IPS DF 6.9 (cell line): ENCODE measurements at regions not wholly inside any gene's neighbourhood (a gene's known extent, or its start where the extent isn't known, plus 50 kb on each side); places are given as distances from the start of the nearest gene placed in this dataset.

ENCODE experiments used
- DNase-seq: peaks from one replicate; pipeline ENCODE4 v3.0.0-alpha.2; 2013; ENCODE audit warnings: low read depth, low spot score
- H3K27ac ChIP-seq: one replicate; pipeline ENCODE4 v1.5.1; 2013; ENCODE audit warnings: low read length, control low read depth
- H3K27me3 ChIP-seq: 2 replicates; pipeline ENCODE4 v1.6.1; 2013; ENCODE audit warnings: mild to moderate bottlenecking, low read length; ENCODE audit not compliant: control insufficient read depth, insufficient read depth
- H3K36me3 ChIP-seq: 2 replicates; pipeline ENCODE4 v1.6.1; 2013; ENCODE audit warnings: low read length; ENCODE audit not compliant: control insufficient read depth, insufficient read depth
- H3K4me1 ChIP-seq: 2 replicates; pipeline ENCODE4 v1.6.1; 2013; ENCODE audit warnings: low read length; ENCODE audit not compliant: control insufficient read depth, insufficient read depth
- H3K4me3 ChIP-seq: 2 replicates; pipeline ENCODE4 v1.5.1; 2013; ENCODE audit warnings: mild to moderate bottlenecking, low read length
- H3K9me3 ChIP-seq: 2 replicates; pipeline ENCODE4 v1.6.1; 2013; ENCODE audit warnings: low read length, inconsistent platforms; ENCODE audit not compliant: control insufficient read depth, insufficient read depth
- WGBS: extraction: QIAGEN DNeasy Blood & Tissue Kit; methylation state at CpG from one replicate; pipeline ENCODE4 v1.1.7; 2013; ENCODE audit warnings: mixed read lengths, missing lambda C conversion rate; ENCODE audit not compliant: insufficient read length, insufficient coverage; 5-methylcytosine and 5-hydroxymethylcytosine counted together

DNA sequence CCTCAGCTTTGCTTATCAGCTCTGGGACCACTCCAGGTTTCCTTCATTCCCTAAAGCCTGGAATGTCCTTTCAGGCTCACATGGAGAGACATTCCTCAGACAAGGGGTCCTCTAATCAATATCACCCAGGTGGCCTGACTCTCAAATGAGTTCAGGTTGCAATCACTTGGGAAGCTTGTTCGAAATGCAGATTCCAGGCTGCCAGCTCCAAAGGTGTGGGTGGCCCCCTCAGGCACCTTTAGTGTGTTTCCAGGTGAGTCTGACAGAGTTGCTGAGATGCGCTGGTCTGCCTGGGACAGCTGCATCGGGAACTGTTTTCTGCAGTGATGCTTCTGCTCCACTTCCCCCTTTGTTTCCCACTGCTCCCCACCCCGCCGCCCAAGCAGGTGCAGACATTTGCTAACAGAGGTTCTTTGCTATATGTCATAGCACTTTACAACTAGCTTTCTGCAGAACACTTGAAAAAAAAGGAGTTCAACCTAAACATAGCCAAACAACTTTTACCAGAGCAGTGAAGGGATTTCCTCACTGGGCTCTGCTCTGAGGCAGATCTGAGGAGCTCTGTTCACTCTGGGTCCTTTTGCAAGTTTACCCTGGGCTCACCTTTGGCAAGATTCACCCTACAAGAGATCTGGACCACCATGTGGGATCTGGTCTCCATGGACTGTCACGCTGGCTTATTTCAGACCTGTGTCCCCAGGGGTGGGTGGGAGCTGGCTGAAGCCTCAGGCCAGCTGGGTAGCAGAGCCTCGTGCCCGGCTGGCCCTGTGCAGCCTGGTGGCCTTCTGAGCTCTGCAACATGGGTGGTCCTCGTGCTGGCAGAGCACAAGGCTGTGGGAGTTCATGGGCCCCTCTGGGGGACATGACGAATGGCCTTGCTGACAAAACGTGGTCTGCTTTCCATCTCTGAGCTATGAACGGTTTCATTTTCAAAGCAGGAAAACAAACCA, 539.6 kb downstream of the CCDC171 start:
- no CpG with 5 or more reads among the region's 12 CpGs for WGBS
- Histone ChIP-seq H3K4me3 (no peak overlapping the region), H3K27me3 (no peaks in the 10 kb centered on the region), H3K9me3 (no peaks in the 10 kb centered on the region), H3K4me1 (0 out of 2 replicates have a peak, but pooled peaks cover 2% of the 10 kb centered on the region), H3K36me3 (no peaks in the 10 kb centered on the region), H3K27ac (no peak overlapping the region)
- no peak for DNase-seq

DNA sequence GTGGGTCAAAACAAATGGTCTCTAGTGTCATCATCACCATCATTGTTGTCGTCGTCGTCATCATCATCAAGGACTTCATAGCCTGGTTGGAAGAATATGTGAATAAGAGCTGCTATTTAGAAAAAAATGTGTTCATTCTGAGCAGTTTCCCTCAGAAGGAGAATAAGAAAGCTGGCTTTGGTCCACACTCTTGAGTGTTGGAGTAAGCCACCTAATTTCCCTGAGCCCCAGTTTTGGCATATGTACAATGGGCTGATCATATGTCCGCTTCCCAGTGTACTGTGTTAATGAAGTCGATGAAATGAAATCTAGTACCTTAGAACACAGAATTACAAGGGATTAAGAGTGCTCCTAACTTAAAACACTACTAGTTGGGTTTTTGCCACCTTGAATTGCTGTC, 545.5 kb downstream of the CCDC171 start:
- Histone ChIP-seq H3K27ac (no peak overlapping the region), H3K36me3 (no peaks in the 10 kb centered on the region), H3K9me3 (no peaks in the 10 kb centered on the region), H3K4me1 (0 out of 2 replicates have a peak, but pooled peaks cover 2% of the 10 kb centered on the region), H3K4me3 (no peak overlapping the region), H3K27me3 (no peaks in the 10 kb centered on the region)
- DNase-seq, result no peak
- WGBS, result no CpG with 5 or more reads among the region's 5 CpGs

DNA sequence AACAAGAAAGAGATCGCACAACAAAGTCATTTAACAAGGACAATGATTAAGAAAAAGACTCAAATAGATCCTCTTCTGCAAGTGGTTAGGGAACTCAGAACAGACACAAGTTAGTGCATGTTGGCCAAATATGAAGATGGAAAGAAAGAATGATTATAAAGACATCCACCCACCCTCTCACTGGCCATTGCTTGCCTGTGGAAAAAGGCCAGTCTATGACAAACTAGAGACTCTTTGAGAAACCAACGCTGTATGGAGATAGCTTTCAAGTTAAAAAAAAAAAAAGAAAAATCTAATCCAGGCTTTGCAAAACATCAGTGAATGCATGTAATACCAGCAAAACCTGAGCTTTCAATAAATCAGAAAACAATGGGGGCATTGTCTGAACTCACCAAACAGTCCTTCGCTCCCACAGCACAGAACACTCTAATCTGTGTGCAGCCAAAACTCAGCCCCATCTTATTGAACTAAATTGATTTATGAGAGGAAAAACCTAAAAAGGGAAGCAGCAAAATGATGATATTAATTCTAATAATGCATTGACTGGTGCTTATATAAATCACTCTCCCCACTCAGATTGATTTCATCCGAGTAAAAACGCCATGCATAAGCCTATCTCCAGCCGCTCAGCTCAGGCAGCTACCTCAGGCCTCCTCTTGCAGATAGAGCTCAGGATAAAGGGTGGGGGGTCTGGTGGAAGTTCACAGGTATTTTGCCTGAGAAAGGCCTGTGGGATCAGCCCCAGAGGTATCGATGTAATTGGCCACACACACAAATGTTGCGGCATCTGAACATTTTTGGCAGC, 547.1 kb downstream of the CCDC171 start:
- Histone ChIP-seq H3K27ac (no peak overlapping the region), H3K4me1 (no peaks in the 10 kb centered on the region), H3K27me3 (no peaks in the 10 kb centered on the region), H3K4me3 (no peak overlapping the region), H3K9me3 (no peaks in the 10 kb centered on the region), H3K36me3 (no peaks in the 10 kb centered on the region)
- DNase-seq, result no peak
- WGBS, result no CpG with 5 or more reads among the region's 8 CpGs

DNA sequence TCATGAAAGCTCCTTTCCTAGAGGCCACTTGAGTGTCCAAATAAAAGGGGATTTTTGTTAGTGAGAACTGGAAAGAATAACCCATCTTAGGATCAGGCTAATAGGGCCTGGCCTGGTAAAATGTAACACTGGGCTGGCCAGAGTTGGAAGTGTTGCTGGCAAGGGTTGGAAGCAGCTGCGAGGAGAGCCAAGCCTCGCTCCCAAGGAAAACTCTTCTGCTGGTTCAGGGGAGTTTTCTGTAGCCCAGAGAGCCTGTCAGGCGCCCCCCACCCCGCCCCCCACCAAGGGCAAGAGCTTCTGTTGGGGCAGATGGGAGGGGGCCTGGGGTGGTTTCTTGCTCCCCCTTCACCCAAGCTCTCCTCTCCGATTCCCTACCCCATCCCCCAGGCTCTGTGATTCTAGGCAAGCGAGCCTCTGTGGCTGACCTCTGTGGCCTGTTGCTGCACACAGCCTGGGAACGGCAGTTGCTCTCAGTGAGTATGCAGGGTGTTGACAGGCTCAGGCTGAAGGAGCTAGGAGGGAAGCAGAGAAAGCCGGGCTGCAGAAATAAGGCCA, 547.8 kb downstream of the CCDC171 start:
- Histone ChIP-seq H3K27ac (no peak overlapping the region), H3K27me3 (no peaks in the 10 kb centered on the region), H3K4me1 (no peaks in the 10 kb centered on the region), H3K9me3 (no peaks in the 10 kb centered on the region), H3K36me3 (no peaks in the 10 kb centered on the region), H3K4me3 (no peak overlapping the region)
- WGBS, result no CpG with 5 or more reads among the region's 8 CpGs
- DNase-seq, result no peak

DNA sequence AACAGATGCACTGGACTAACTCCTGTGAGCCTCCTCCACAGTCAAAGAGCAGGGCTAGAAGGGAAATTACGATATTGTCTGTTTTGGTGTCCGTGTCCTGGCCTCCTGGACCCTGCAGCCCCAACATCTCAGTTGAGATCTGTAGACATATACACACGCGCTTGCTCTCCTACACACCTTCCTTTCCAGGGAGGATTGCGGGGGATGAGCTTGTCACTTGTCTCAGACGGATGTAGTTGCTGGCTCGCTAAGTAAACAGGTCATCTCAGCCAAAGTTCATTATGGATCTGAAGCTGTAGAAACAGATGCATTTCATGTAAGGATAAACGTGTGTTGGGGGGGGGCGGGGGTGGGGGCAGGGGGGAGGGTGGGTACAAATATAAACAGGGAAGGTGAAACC, 549.3 kb downstream of the CCDC171 start:
- no CpG with 5 or more reads among the region's 9 CpGs for WGBS
- Histone ChIP-seq H3K9me3 (no peaks in the 10 kb centered on the region), H3K27ac (no peak overlapping the region), H3K27me3 (no peaks in the 10 kb centered on the region), H3K4me1 (no peaks in the 10 kb centered on the region), H3K36me3 (no peaks in the 10 kb centered on the region), H3K4me3 (no peak overlapping the region)
- DNase-seq, result no peak

DNA sequence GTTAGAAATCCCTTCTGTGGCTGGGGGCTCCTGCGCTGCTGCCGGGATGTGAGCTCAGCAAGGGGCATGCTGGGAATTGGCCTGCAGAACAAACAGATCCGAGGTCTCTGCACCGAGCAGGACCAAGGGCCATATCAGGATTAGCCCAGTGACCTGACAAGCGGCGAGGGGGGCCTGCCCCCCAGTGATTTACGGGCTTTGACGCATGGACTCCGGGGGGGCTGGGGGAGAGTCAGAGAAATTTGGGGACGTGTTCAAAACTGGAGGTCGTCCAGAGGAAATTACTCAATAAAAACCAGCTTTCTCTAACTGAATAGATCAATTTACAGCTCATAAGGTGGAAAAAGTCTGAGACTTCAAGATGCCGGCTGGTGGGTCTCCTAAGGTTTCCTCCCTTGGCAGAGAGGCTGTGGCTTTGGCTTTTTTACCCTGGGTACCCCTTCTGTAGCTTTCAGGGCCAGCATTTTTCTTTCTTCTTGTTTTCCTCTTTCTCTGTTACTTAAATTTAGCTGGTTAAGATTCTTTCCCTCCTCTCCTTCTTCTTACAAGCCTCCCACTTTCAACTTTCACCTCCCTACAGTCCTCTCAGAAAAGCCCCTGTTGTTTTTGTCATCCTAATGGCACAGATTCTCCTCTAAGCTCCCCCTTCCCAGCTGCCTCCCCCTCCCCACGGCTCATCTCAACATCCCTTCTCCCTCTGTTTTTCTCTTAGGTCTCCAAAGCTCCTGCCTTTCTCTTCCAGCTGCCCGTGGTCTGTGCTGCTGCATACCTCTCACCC, 551.0 kb downstream of the CCDC171 start:
- Histone ChIP-seq H3K27me3 (no peaks in the 10 kb centered on the region), H3K9me3 (no peaks in the 10 kb centered on the region), H3K4me1 (no peaks in the 10 kb centered on the region), H3K27ac (no peak overlapping the region), H3K36me3 (no peaks in the 10 kb centered on the region), H3K4me3 (no peak overlapping the region)
- no CpG with 5 or more reads among the region's 14 CpGs for WGBS
- DNase-seq, result no peak

GRCh38 chr9:16105168-16106020, 552.6 kb downstream of the CCDC171 start:
- no peak for DNase-seq
- no peak overlapping the region for H3K27ac ChIP-seq
- no peaks in the 10 kb centered on the region for H3K27me3 ChIP-seq
- no peaks in the 10 kb centered on the region for H3K36me3 ChIP-seq
- WGBS, result no CpG with 5 or more reads among the region's 9 CpGs
- no peaks in the 10 kb centered on the region for H3K4me1 ChIP-seq
- no peak overlapping the region for H3K4me3 ChIP-seq
- H3K9me3 ChIP-seq, result no peaks in the 10 kb centered on the region

GRCh38 chr9:16106021-16106571, 553.3 kb downstream of the CCDC171 start:
- H3K27ac ChIP-seq, result no peak overlapping the region
- H3K36me3 ChIP-seq, result no peaks in the 10 kb centered on the region
- no peaks in the 10 kb centered on the region for H3K4me1 ChIP-seq
- H3K27me3 ChIP-seq, result no peaks in the 10 kb centered on the region
- no peaks in the 10 kb centered on the region for H3K9me3 ChIP-seq
- WGBS, result no CpG with 5 or more reads among the region's 9 CpGs
- no peak for DNase-seq
- no peak overlapping the region for H3K4me3 ChIP-seq

DNA sequence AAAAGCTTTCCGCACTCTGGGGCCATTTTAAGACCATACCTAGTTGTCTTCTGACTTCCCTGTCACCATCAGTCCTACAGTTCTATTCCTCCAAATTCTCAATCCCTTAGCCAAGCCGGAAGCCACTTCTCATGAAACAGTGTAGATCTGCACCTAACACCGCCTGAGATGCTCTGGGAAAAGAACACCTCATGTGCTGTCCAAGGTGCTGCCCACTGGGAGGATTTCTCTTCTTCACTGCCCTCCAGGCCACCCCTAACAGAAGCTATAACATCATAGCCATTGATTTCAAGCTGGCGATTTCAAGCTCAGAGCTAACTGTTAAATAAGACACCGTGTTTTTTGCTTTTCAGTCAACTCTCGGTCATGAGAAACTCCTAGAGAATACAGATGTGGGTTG, 559.3 kb downstream of the CCDC171 start:
- Histone ChIP-seq H3K4me3 (no peak overlapping the region), H3K27ac (no peak overlapping the region), H3K36me3 (no peaks in the 10 kb centered on the region), H3K4me1 (no peaks in the 10 kb centered on the region), H3K27me3 (no peaks in the 10 kb centered on the region), H3K9me3 (no peaks in the 10 kb centered on the region)
- DNase-seq, result no peak
- WGBS, result no CpG with 5 or more reads among the region's 6 CpGs
